ENCODE measurements at regions not wholly inside any gene's neighbourhood (a gene's known extent, or its start where the extent isn't known, plus 50 kb on each side); places are given as distances from the start of the nearest gene placed in this dataset.

GRCh38 chr12:24232531-24232930, 283.1 kb upstream of the SOX5 start:
- ATAC-seq (no peak), DNase-seq (no peak)
- intact Hi-C loops (cut with DNase I) = no loop called here

GRCh38 chr12:24231298-24231697, 281.8 kb upstream of the SOX5 start:
- ATAC-seq (no peak), DNase-seq (no peak)
- intact Hi-C loops (cut with DNase I) = no loop called here

GRCh38 chr12:24230061-24230701, 280.7 kb upstream of the SOX5 start:
- ATAC-seq (no peak), DNase-seq (no peak)
- intact Hi-C loops (cut with DNase I) = no loop called here

GRCh38 chr12:24229031-24229700, 279.7 kb upstream of the SOX5 start:
- ATAC-seq = peak in 1 of 2 donors; percentile 53
- DNase-seq = no peak
- intact Hi-C loops (cut with DNase I) = no loop called here

GRCh38 chr12:24228371-24228770, 278.9 kb upstream of the SOX5 start:
- intact Hi-C loops (cut with DNase I) = no loop called here
- no peak for DNase-seq
- no peak for ATAC-seq

GRCh38 chr12:24227551-24227950, 278.1 kb upstream of the SOX5 start:
- ATAC-seq = no peak
- intact Hi-C loops (cut with DNase I) = no loop called here

GRCh38 chr12:24226745-24227350, 277.4 kb upstream of the SOX5 start:
- ATAC-seq (peak; percentile 15 to 89), DNase-seq (peak; percentile 55)
- intact Hi-C loops (cut with DNase I) = no loop called here

More at GRCh38 chr12:24227551-24227950, 278.1 kb upstream of the SOX5 start:
- no peak for DNase-seq

- intact Hi-C loops (cut with DNase I) = no loop called here
- DNase-seq = no peak
Measured at GRCh38 chr12:24224401-24224800, 274.9 kb upstream of the SOX5 start.

GRCh38 chr12:24223926-24224325, 274.5 kb upstream of the SOX5 start:
- intact Hi-C loops (cut with DNase I) = no loop called here
- DNase-seq (no peak), ATAC-seq (no peak)

More at GRCh38 chr12:24224401-24224800, 274.9 kb upstream of the SOX5 start:
- no peak for ATAC-seq

- intact Hi-C loops (cut with DNase I) = no loop called here
- ATAC-seq (no peak), DNase-seq (no peak)
Measured at GRCh38 chr12:24222968-24223367, 273.5 kb upstream of the SOX5 start.

- intact Hi-C loops (cut with DNase I) = no loop called here
- no peak for DNase-seq
- ATAC-seq = no peak
Measured at GRCh38 chr12:24212496-24212895, 263.0 kb upstream of the SOX5 start.

- intact Hi-C loops (cut with DNase I) = no loop called here
- ATAC-seq (peak in 1 of 2 donors; percentile 49), DNase-seq (no peak)
Measured at GRCh38 chr12:24206621-24207020, 257.2 kb upstream of the SOX5 start.

- DNase-seq = no peak
- no peak for ATAC-seq
- intact Hi-C loops (cut with DNase I) = no loop called here
Measured at GRCh38 chr12:24201258-24201970, 251.9 kb upstream of the SOX5 start.

- ATAC-seq (no peak), DNase-seq (no peak)
- intact Hi-C loops (cut with DNase I) = no loop called here
Measured at GRCh38 chr12:24200010-24200409, 250.5 kb upstream of the SOX5 start.

- DNase-seq (no peak), ATAC-seq (peak in 1 of 2 donors; percentile 12)
- intact Hi-C loops (cut with DNase I) = no loop called here
Measured at GRCh38 chr12:24198936-24199671, 249.6 kb upstream of the SOX5 start.

- intact Hi-C loops (cut with DNase I) = no loop called here
- DNase-seq = no peak
Measured at GRCh38 chr12:24198070-24198469, 248.6 kb upstream of the SOX5 start.

GRCh38 chr12:24197532-24197931, 248.1 kb upstream of the SOX5 start:
- intact Hi-C loops (cut with DNase I) = no loop called here
- DNase-seq = no peak
- no peak for ATAC-seq

More at GRCh38 chr12:24198070-24198469, 248.6 kb upstream of the SOX5 start:
- no peak for ATAC-seq

- ATAC-seq (no peak), DNase-seq (no peak)
- intact Hi-C loops (cut with DNase I) = no loop called here
Measured at GRCh38 chr12:24195063-24195462, 245.6 kb upstream of the SOX5 start.

- intact Hi-C loops (cut with DNase I) = no loop called here
- DNase-seq = no peak
- ATAC-seq = no peak
Measured at GRCh38 chr12:24191117-24191516, 241.6 kb upstream of the SOX5 start.
